ENCODE measurements at regions not wholly inside any gene's neighbourhood (a gene's known extent, or its start where the extent isn't known, plus 50 kb on each side); places are given as distances from the start of the nearest gene placed in this dataset.

GRCh38 chr2:226671141-226671676 is 128.4 kb downstream of the IRS1 start:
- TF ChIP-seq CTCF (IDR thresholded peaks at IDR 0.05): no peak
- no peak for DNase-seq (ENCODE audit: low spot score)
- Histone ChIP-seq H3K27ac (no peak overlapping the region), H3K4me3 (no peak overlapping the region)

- no peak for DNase-seq (ENCODE audit: low spot score)
- no peak overlapping the region for H3K4me3 ChIP-seq
- no peak overlapping the region for H3K27ac ChIP-seq
- TF ChIP-seq CTCF (IDR thresholded peaks at IDR 0.05): no peak
These were observed 129.7 kb downstream of the IRS1 start for GRCh38 chr2:226669905-226670304.

- TF ChIP-seq CTCF (IDR thresholded peaks at IDR 0.05): no peak
- Histone ChIP-seq H3K4me3 (no peak overlapping the region), H3K27ac (no peak overlapping the region)
- no peak for DNase-seq (ENCODE audit: low spot score)
These were observed 130.4 kb downstream of the IRS1 start for GRCh38 chr2:226669249-226669648.

- no peak for DNase-seq (ENCODE audit: low spot score)
- no peak for TF ChIP-seq CTCF (IDR thresholded peaks at IDR 0.05)
- Histone ChIP-seq H3K4me3 (no peak overlapping the region), H3K27ac (no peak overlapping the region)
These were observed 131.9 kb downstream of the IRS1 start for GRCh38 chr2:226667736-226668135.

- no peak for TF ChIP-seq CTCF (IDR thresholded peaks at IDR 0.05)
- no peak for DNase-seq (ENCODE audit: low spot score)
- no peak overlapping the region for H3K4me3 ChIP-seq
- no peak overlapping the region for H3K27ac ChIP-seq
These were observed 134.3 kb downstream of the IRS1 start for GRCh38 chr2:226665306-226665831.

- Histone ChIP-seq H3K4me3 (no peak overlapping the region), H3K27ac (no peak overlapping the region)
- TF ChIP-seq CTCF (IDR thresholded peaks at IDR 0.05): no peak
- no peak for DNase-seq (ENCODE audit: low spot score)
These were observed 135.0 kb downstream of the IRS1 start for GRCh38 chr2:226664661-226665060.

- Histone ChIP-seq H3K27ac (no peak overlapping the region), H3K4me3 (no peak overlapping the region)
- DNase-seq (ENCODE audit: low spot score): no peak
- TF ChIP-seq CTCF (IDR thresholded peaks at IDR 0.05): no peak
These were observed 135.5 kb downstream of the IRS1 start for GRCh38 chr2:226664140-226664539.

Data from coronary artery (tissue), 2 donors.